Omental fat pad (tissue), 3 donors: ENCODE measurements at regions not wholly inside any gene's neighbourhood (a gene's known extent, or its start where the extent isn't known, plus 50 kb on each side); places are given as distances from the start of the nearest gene placed in this dataset.

ENCODE experiments used
- ATAC-seq: fragments of 150-250 bp; one replicate; pipeline ENCODE4 v1.9.1; 2016; ENCODE audit warnings: mild to moderate bottlenecking, moderate library complexity; ENCODE audit not compliant: low FRiP score
- DNase-seq: peaks from one replicate; pipeline ENCODE4 v3.0.0-alpha.2; 2019; ENCODE audit warnings: low spot score
- CTCF ChIP-seq, 3 donors: fragments of 450-650 bp; IDR thresholded peaks; one replicate each; pipeline ENCODE4 v1.5.1; 2016 to 2017; ENCODE audit warnings: antibody characterized with exemption in 3 of 3, mild to moderate bottlenecking in 3 of 3, moderate library complexity in 2 of 3

GRCh38 chr7:70972693-70973092 lies 159.3 kb upstream of the GALNT17 start:
- ATAC-seq (no peak), DNase-seq (no peak)
- TF ChIP-seq CTCF (IDR thresholded peaks at IDR 0.05), result no peak

- no peak for DNase-seq
- no peak for TF ChIP-seq CTCF (IDR thresholded peaks at IDR 0.05)
- no peak for ATAC-seq
Measured at GRCh38 chr7:70975754-70976153, 156.2 kb upstream of the GALNT17 start.

GRCh38 chr7:70986297-70986696 lies 145.6 kb upstream of the GALNT17 start:
- ATAC-seq (no peak), DNase-seq (no peak)
- no peak for TF ChIP-seq CTCF (IDR thresholded peaks at IDR 0.05)

GRCh38 chr7:70994176-70994575 lies 137.8 kb upstream of the GALNT17 start:
- no peak for ATAC-seq
- no peak for DNase-seq
- no peak for TF ChIP-seq CTCF (IDR thresholded peaks at IDR 0.05)

- DNase-seq (no peak), ATAC-seq (no peak)
- TF ChIP-seq CTCF (IDR thresholded peaks at IDR 0.05), result no peak
Measured at GRCh38 chr7:70997261-70997660, 134.7 kb upstream of the GALNT17 start.

GRCh38 chr7:71005109-71005508 lies 126.8 kb upstream of the GALNT17 start:
- TF ChIP-seq CTCF (IDR thresholded peaks at IDR 0.05), result no peak
- no peak for DNase-seq
- ATAC-seq, result no peak

- DNase-seq (no peak), ATAC-seq (no peak)
- no peak for TF ChIP-seq CTCF (IDR thresholded peaks at IDR 0.05)
Measured at GRCh38 chr7:71009636-71010035, 122.3 kb upstream of the GALNT17 start.
